Lower leg skin (tissue), 3 donors: ENCODE measurements at regions not wholly inside any gene's neighbourhood (a gene's known extent, or its start where the extent isn't known, plus 50 kb on each side); places are given as distances from the start of the nearest gene placed in this dataset.

Experiments used
- POLR2A ChIP-seq, 2 donors: fragments of 450-650 bp; IDR thresholded peaks; one replicate each; pipeline ENCODE4 v1.6.1; 2016 to 2017; ENCODE audit warnings: antibody characterized with exemption in 2 of 2, mild to moderate bottlenecking in 1 of 2, moderate library complexity in 1 of 2
- TF ChIP-seq, protein P1 (sequence below), 3 donors: fragments of 450-650 bp; IDR thresholded peaks; one replicate each; pipeline ENCODE4 v1.5.1; 2016; ENCODE audit warnings: antibody characterized with exemption in 3 of 3, mild to moderate bottlenecking in 3 of 3, moderate library complexity in 2 of 3

DNA sequence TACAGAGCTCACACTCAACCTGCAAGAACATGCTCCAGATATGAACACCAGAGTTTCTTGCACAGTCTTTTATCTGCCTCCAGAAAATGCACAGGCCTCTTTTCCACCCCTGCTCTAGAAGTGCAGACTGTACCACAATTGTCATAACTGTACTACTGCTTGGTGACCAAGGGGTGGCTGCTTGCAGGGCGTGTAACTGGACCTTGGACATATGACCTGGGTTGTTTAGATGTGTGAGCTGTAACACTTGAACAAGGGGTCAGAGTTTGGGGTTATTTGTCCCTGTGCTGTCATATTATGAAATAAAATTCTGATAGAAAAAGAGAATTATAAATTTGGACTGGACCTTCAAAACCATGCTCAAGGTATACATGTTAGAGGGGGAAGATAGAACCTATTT lies 1185.5 kb downstream of the FAM181B start:
- TF ChIP-seq, protein P1, sequence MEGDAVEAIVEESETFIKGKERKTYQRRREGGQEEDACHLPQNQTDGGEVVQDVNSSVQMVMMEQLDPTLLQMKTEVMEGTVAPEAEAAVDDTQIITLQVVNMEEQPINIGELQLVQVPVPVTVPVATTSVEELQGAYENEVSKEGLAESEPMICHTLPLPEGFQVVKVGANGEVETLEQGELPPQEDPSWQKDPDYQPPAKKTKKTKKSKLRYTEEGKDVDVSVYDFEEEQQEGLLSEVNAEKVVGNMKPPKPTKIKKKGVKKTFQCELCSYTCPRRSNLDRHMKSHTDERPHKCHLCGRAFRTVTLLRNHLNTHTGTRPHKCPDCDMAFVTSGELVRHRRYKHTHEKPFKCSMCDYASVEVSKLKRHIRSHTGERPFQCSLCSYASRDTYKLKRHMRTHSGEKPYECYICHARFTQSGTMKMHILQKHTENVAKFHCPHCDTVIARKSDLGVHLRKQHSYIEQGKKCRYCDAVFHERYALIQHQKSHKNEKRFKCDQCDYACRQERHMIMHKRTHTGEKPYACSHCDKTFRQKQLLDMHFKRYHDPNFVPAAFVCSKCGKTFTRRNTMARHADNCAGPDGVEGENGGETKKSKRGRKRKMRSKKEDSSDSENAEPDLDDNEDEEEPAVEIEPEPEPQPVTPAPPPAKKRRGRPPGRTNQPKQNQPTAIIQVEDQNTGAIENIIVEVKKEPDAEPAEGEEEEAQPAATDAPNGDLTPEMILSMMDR (IDR thresholded peaks at IDR 0.05): no peak
- TF ChIP-seq POLR2A (IDR thresholded peaks at IDR 0.05): no peak
